ENCODE measurements at regions not wholly inside any gene's neighbourhood (a gene's known extent, or its start where the extent isn't known, plus 50 kb on each side); places are given as distances from the start of the nearest gene placed in this dataset.

- TF ChIP-seq EZH2 (IDR thresholded peaks at IDR 0.05; ENCODE audit: low read length, missing control alignments) (no peak), CTCF (conservative IDR thresholded peaks at IDR 0.05 in 1 of 2, IDR thresholded peaks at IDR 0.05 in 1 of 2; ENCODE audit: low read depth in 1 of 2, low read length in 2 of 2) (no peak)
- H4K20me1 ChIP-seq (ENCODE audit: control insufficient read depth, extremely low read depth, insufficient read depth, low read length), result no peaks in the 10 kb centered on the region
Measured at GRCh38 chr3:68249265-68249664, 594.9 kb upstream of the SUCLG2 start.

GRCh38 chr3:68242606-68243005 lies 588.2 kb upstream of the SUCLG2 start:
- no peak overlapping the region for H3K4me3 ChIP-seq (replicated peaks in 1 of 4; ENCODE audit: control extremely low read depth in 1 of 4, insufficient read depth in 1 of 4, low read depth in 3 of 4, low read length in 4 of 4)
- TF ChIP-seq CTCF (conservative IDR thresholded peaks at IDR 0.05 in 1 of 2, IDR thresholded peaks at IDR 0.05 in 1 of 2; ENCODE audit: low read depth in 1 of 2, low read length in 2 of 2), result no peak
- no peak for TF ChIP-seq EZH2 (IDR thresholded peaks at IDR 0.05; ENCODE audit: low read length, missing control alignments)
- H3K9me3 ChIP-seq (ENCODE audit: control insufficient read depth, insufficient read depth, low read depth, low read length), result no peaks in the 10 kb centered on the region
- H2AFZ ChIP-seq (ENCODE audit: low read length), result no peak overlapping the region
- H3K27me3 ChIP-seq (ENCODE audit: control insufficient read depth, insufficient read depth, low read length), result no peaks in the 10 kb centered on the region
- no peaks in the 10 kb centered on the region for H3K36me3 ChIP-seq (ENCODE audit: control insufficient read depth, insufficient read depth, low read length)
- DNase-seq (ENCODE audit: low read depth in 2 of 2), result no peak
- no peaks in the 10 kb centered on the region for H4K20me1 ChIP-seq (ENCODE audit: control insufficient read depth, extremely low read depth, insufficient read depth, low read length)
- no peaks in the 10 kb centered on the region for H3K4me1 ChIP-seq (ENCODE audit: control insufficient read depth, extremely low read depth, insufficient read depth, low read length)
- H3K27ac ChIP-seq (ENCODE audit: insufficient read depth, low read length), result no peak overlapping the region
- no peaks in the 10 kb centered on the region for H3K79me2 ChIP-seq (ENCODE audit: control insufficient read depth, insufficient read depth, low read length)
- no peak overlapping the region for H3K9ac ChIP-seq (ENCODE audit: insufficient read depth, low read length)
- H3K4me2 ChIP-seq (ENCODE audit: extremely low read depth, insufficient read depth, low read length), result no peak overlapping the region

More at GRCh38 chr3:68249265-68249664, 594.9 kb upstream of the SUCLG2 start:
- no peak overlapping the region for H3K9ac ChIP-seq (ENCODE audit: insufficient read depth, low read length)
- H3K27me3 ChIP-seq (ENCODE audit: control insufficient read depth, insufficient read depth, low read length), result no peaks in the 10 kb centered on the region
- H3K27ac ChIP-seq (ENCODE audit: insufficient read depth, low read length), result no peak overlapping the region
- H3K9me3 ChIP-seq (ENCODE audit: control insufficient read depth, insufficient read depth, low read depth, low read length), result no peaks in the 10 kb centered on the region
- no peak overlapping the region for H3K4me2 ChIP-seq (ENCODE audit: extremely low read depth, insufficient read depth, low read length)
- H3K79me2 ChIP-seq (ENCODE audit: control insufficient read depth, insufficient read depth, low read length), result no peaks in the 10 kb centered on the region
- H3K4me3 ChIP-seq (replicated peaks in 1 of 4; ENCODE audit: control extremely low read depth in 1 of 4, insufficient read depth in 1 of 4, low read depth in 3 of 4, low read length in 4 of 4), result no peak overlapping the region
- H2AFZ ChIP-seq (ENCODE audit: low read length), result no peak overlapping the region
- no peaks in the 10 kb centered on the region for H3K36me3 ChIP-seq (ENCODE audit: control insufficient read depth, insufficient read depth, low read length)
- no peaks in the 10 kb centered on the region for H3K4me1 ChIP-seq (ENCODE audit: control insufficient read depth, extremely low read depth, insufficient read depth, low read length)
- DNase-seq (ENCODE audit: low read depth in 2 of 2), result no peak

- Histone ChIP-seq H3K4me1 (ENCODE audit: control insufficient read depth, extremely low read depth, insufficient read depth, low read length) (no peaks in the 10 kb centered on the region), H3K4me2 (ENCODE audit: extremely low read depth, insufficient read depth, low read length) (no peak overlapping the region), H3K79me2 (ENCODE audit: control insufficient read depth, insufficient read depth, low read length) (no peaks in the 10 kb centered on the region), H4K20me1 (ENCODE audit: control insufficient read depth, extremely low read depth, insufficient read depth, low read length) (no peaks in the 10 kb centered on the region), H3K36me3 (ENCODE audit: control insufficient read depth, insufficient read depth, low read length) (no peaks in the 10 kb centered on the region), H3K9me3 (ENCODE audit: control insufficient read depth, insufficient read depth, low read depth, low read length) (no peaks in the 10 kb centered on the region), H3K27me3 (ENCODE audit: control insufficient read depth, insufficient read depth, low read length) (no peaks in the 10 kb centered on the region), H2AFZ (ENCODE audit: low read length) (no peak overlapping the region), H3K27ac (ENCODE audit: insufficient read depth, low read length) (no peak overlapping the region), H3K4me3 (replicated peaks in 1 of 4; ENCODE audit: control extremely low read depth in 1 of 4, insufficient read depth in 1 of 4, low read depth in 3 of 4, low read length in 4 of 4) (no peak overlapping the region), H3K9ac (ENCODE audit: insufficient read depth, low read length) (no peak overlapping the region)
- no peak for DNase-seq (ENCODE audit: low read depth in 2 of 2)
- TF ChIP-seq CTCF (conservative IDR thresholded peaks at IDR 0.05 in 1 of 2, IDR thresholded peaks at IDR 0.05 in 1 of 2; ENCODE audit: low read depth in 1 of 2, low read length in 2 of 2) (no peak), EZH2 (IDR thresholded peaks at IDR 0.05; ENCODE audit: low read length, missing control alignments) (no peak)
Measured at GRCh38 chr3:68239542-68239941, 585.1 kb upstream of the SUCLG2 start.
